AG20443 (cell line): ENCODE measurements at regions not wholly inside any gene's neighbourhood (a gene's known extent, or its start where the extent isn't known, plus 50 kb on each side); places are given as distances from the start of the nearest gene placed in this dataset.
A peak's percentile ranks its signal among the peaks of the same experiment; 100 is the strongest.
"Not testable (repeated sequence)": the region's sequence is repeated elsewhere in the genome, so short reads cannot be mapped to it uniquely, and the experiment has no call there.

Experiments
- DNase-seq: peaks from one replicate; pipeline ENCODE4 v3.0.0; 2012; ENCODE audit warnings: low spot score, mixed read lengths

DNA sequence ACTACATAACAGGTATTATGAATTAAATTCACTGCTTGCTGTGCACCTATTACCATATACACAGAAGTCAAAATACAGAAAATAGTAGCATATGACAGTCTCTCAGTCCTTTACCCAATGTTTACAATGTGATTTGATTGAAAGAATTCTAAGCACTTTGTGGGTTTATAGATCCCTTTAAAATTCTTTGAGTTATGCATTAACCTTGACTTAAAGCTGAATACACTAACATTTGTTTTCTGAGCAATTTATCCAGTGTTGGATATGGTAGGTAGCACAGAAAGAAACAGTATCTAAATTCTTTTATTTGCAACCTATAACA, 230.8 kb upstream of the DDI1 start:
- DNase-seq: no peak

DNA sequence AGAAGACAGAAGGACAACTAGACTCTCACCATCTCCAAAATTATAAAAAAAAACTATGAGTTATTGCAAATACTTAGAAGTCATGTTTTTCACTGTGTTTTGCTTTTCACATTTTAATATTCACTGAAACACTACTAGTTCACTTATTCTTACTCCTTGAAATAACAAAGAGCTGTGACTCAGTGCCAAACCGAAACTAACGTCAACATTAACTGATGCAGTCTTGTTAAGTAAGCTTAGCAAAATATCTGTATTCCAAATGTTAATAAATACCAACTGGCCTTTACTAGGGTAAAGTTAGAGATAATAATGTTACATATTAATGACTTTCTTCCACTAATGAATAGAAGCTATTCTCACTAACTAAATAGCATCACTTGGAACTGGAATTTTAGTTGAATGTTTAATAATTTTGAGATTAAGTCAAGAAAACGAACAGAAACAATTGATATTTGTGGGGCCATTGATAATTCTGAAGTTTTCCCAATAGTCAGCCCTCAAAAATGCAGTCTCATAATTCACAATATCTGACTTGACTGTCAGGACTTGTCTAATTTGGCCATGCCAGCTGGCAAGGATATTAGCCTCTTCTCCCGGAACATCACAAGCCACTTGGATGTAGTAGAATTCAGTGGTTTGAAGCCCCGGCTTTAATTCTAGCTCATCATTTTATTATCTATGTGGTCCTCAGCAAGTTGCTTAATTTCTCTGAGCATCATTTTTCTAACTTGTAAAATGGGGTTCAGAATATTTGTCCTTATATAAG, 230.1 kb upstream of the DDI1 start:
- peak; percentile 47 for DNase-seq

DNA sequence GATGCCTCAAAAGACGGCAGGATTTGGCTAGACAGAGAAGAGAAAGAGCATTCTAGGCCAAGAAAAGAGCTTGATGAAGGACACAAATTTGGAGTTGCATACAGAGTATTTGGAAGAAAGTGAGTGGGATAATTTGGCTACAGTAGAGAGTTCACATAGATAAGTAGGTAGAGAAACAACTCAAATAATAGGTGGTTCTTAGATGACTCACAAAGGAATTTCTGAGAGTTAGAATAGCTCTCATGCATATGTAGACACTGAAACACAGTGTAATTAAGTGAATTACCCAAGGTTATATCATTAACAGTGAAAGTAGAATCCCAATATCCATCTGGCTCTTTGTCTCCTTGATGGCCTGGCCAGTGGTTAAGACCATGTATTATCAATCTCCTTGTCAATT, 228.6 kb upstream of the DDI1 start:
- no peak for DNase-seq

DNA sequence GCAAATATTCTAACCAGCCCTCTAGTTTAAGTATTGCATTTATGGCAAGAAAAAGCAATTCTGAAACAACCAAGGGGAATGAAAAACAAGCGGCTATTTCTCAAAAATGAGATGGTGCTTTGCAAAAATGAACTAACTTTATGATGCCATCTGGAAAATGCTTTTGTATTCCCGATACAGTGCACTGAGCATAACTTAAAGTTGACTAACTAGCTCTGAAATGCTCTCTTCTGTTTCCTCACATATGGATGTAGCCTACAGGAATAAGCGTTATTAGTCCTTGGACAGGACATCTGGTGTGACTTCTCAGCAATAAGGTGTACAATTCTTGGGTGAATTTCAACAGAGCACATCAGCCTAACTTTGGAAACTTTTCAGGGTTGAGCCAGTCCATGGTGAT, 228.2 kb upstream of the DDI1 start:
- DNase-seq: no peak

DNA sequence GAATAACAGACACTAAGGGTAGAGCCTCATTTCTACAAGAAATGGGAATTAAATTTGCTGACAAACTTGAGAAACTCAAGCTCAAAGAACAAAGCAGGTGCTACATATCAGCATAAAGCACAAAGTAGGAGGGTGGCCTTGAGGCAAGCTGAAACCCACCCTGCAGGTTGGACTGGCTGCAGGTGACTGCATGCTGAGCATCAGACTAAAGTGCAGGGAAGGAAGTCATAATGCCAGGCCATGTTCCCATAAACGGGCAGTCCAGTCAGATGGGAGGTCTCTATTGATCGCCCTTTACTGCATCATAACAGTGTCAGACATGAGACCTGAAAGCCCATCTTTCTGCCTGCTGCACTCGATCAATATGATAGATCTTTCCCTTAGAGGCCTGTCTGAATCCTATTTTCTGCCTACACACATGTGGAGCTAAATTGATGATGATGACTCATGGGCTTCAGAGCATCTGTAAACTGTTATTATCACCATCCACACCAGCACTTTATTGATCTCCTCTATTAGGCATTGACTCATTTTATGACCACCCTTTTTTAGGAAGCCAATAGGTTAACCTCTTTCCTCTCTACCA, 224.5 kb upstream of the DDI1 start:
- no peak for DNase-seq

DNA sequence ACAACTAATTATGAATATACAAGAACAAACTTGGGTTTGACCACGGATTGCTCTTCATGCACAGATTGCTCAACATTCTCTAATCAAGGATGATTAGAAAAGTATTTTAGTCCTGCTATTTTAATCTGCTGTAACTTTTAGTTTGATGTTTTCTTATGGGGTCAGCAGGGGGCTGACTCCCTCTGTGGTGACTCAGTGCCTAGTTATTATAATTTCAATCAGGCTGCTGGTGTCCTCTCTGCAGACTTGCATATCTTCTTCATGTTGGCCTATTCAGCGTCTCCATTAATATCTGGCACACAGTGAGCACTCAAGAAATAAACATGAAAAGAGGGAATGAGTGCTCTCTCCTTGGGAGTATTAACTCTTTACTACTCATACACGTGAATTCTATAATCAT, 223.8 kb upstream of the DDI1 start:
- no peak for DNase-seq

DNA sequence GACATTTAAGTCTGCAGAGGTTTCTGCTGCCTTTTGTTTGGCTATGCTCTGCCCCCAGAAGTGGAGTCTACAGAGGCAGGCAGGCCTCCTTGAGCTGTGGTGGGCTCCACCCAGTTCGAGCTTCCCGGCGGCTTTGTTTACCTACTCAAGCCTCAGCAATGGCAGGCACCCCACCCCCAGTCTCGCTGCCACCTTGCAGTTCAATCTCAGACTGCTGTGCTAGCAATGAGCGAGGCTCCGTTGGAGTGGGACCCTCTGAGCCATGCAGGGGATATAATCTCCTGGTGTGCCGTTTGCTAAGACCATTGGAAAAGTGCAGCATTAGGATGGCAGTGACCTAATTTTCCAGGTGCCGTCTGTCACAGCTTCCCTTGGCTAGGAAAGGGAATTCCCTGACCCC, 216.1 kb upstream of the DDI1 start:
- DNase-seq: not testable (repeated sequence)

DNA sequence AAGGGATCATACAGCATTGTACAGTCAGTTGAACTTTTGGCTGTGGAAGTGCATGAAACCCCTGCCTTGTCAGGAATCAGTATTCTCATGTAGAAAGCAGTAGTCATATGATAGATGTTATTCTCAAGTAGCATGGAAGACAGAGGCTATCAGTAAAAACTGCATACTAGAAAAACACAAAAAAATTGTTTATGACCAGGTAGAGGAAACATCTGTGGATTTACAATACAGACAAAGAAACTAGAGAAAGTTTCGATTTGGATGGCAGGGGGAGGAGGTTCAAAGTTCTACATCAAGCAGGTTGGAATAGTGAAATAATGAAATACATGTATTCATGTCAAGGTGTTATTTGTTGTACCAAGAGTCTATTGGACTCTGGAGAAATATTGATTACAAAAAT, 212.3 kb upstream of the DDI1 start:
- DNase-seq: no peak

DNA sequence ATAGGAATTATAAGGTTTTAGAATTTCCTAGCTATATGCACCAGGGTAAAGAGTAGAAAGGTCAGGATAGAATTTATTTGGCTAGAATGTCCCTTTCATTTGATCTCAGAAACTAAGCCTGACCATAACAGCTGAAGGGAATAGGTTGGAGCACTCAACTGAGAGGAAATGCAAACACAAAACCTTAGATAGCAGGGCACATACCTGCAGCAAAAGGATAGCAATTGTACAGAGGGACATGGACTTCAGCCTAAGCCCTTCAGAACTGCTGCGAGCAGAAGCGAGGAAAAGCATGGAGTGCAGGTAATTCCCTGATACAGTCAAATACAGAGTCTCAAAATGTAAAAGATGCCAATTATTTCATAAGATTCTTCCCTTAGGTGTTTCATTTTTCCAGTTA, 211.0 kb upstream of the DDI1 start:
- DNase-seq: no peak

DNA sequence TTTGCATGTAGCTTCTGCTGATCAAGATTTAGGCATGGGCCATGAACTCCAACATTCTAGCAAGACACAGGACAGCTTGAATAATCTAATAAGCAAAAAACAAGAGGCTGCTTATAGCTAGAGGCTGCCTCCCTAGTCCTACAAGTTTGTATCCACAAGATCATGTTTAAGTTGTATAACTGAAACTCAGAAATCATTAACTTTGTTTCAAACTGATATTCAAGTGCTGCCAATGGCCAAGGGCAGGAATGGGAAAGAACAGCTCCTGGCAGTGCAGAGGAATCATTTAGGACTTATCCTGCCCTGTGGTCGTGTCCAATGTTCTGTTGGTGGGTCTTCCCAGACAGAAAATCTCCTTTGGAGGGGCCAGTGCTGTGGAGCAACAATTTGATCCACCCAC, 209.6 kb upstream of the DDI1 start:
- DNase-seq: no peak

DNA sequence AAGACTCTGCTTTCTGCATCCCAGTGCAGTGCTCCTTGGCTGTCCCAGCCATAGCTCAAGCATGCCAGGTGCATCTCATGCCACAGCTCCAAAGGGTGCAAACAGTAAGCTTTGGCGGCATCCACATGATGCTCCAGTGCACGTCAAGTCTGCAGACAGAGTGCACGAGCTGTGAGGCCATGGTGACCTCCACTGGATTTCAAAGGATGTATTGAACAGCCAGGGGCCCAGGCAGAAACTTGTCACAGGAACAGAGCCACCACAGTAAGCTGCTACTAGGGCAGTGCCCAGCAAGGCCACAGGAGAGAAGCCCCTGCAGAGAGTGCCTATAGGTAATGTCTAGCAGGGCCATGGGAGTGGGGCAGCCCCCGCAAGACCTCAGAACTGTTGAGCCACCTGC, 206.8 kb upstream of the DDI1 start:
- no peak for DNase-seq

DNA sequence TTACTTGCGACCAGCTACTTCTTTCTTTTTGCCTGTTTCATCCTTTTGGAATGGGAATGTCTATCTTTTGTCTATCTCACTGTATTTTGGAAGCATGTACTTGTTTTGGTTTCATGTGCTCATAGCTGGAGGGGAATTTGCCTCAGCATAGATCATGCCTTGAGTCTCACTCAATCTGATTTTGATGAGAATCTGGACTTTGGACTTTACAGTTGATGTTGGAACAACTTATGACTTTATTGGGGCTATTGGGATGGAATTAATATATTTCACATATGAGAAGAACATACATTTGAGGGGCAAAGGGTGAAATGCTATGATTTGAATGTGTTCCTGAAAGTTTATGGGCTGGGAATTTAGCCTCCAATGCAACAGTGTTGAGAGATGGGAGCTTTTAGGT, 206.2 kb upstream of the DDI1 start:
- DNase-seq: no peak

DNA sequence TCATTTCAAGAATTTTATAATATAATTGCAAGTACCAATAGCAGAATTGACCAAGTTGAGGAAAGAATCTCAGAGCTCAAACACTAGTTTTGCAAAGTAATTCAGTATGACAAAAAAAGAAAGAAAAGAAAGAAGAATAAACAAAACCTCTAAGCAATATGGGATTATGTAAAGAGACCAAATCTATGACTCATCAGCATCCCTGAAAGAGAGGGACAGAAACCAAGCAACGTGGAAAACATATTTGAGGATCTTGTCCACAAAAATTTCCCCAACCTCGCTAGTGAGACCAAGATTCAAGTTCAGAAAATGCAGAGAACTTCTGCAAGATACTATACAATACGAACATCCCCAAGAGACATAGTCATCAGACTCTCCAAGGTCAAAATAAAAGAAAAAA, 203.7 kb upstream of the DDI1 start:
- DNase-seq: no peak

DNA sequence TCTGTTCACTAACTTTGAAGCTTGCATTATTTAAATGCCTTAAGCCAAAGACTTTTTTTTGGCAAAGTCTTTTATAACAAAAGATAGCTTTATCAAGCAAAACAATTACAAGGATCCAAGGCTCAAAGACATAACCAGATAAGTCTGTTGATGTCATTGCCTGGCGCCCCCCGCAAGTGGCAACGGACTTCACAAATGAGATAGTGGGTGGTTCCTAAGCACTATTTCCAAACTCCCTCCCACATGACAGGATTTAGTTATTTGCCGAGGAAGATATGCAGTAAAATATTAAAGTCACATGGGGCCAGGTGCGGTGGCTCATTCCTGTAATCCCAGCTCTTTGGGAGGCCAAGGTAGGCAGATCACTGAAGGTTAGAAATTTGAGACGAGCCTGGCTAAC, 194.2 kb upstream of the DDI1 start:
- no peak for DNase-seq

DNA sequence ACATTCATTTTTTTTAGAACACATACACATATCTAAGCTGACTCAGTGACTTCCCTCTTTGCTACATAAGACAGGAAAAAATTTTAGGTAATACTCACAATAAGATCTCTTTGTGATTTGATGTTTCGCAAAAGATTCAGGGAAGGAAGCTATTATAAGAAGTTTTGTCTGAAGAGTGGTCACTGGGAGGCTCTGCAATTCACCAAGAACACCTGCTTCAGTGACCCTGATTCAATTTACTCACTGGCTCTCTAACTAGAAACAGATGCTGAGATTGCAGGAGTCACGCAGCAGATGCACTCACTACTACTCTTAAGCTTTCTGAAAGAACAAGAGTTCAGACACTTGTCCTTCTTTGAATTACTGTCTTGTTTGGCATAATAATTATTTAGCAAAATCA, 193.6 kb upstream of the DDI1 start:
- DNase-seq: peak; percentile 40

DNA sequence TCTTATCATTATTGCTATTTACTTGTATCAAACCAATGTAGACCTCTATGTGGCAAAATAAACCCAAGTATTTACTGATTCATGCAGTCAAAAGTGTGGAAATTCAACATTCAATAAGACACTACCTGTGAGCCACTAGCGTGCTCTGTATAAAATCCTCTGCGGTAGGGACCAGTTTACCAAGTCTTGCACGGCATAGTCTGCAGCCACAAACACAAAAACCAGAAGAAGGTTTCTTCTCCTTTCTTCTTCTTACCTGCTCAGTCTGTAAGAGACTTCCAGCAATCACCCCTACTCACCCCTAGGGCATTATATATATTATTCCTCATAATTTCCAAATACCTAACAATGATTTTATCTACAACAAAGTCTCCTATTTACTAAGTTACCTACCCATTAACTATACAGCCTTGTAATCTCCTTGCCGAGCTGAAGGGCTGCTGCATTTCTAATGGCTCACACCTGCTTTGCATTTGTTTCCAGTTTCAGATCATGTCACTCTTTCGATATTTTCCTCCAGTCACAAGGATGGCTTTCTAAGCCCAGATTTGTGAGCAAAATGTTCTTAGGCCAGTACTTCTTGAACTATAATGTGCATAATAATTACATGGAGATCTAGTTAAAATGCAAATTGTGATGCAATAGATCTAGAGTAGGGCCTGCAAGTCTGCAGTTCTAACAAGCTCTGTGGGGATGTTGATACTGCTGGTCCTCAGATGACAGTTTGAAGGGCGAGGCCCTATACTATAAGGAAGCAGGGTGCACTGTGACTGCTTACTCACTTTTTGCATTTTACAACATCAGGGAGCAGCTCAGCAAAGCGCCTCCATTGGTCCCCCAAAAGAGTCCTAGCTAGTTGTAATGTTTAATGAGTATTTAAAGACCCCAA, 191.9 kb upstream of the DDI1 start:
- DNase-seq: no peak

DNA sequence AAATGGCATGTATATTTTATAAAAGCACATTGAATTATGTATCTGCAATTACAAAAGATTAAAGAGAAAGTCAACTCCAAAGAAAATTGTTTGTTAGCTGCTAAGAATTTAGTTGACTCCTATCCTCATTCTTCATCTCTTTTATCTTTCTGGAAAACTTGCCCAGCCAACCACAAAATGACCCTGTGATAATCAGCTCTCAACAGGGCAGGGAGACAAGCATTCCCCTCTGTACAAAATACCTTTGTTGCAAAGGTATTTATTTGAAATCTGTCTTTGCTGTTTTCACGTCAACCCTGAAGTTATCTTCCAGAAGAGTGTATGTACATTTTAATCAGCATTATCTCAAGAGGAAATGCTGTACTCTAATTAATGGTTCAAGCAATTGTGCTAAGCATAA, 191.1 kb upstream of the DDI1 start:
- DNase-seq: no peak

DNA sequence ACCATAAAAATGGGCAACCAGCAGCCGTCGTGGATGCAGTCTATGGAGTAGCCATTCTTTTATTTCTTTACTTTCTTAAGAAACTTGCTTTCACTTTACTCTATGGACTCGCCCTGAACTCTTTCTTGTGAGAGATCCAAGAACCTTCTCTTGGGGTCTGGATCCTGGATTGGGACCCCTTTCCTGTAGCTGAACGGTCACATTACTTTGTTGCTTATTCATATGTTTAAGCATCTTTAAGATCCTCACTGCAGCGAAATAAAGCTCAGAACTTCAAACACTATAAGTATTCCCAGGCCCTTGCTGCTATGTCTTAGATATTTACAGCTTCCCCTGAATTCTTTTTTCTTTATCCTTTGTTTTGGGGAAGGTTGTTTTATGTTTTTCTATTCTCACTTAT, 187.8 kb upstream of the DDI1 start:
- DNase-seq: no peak

DNA sequence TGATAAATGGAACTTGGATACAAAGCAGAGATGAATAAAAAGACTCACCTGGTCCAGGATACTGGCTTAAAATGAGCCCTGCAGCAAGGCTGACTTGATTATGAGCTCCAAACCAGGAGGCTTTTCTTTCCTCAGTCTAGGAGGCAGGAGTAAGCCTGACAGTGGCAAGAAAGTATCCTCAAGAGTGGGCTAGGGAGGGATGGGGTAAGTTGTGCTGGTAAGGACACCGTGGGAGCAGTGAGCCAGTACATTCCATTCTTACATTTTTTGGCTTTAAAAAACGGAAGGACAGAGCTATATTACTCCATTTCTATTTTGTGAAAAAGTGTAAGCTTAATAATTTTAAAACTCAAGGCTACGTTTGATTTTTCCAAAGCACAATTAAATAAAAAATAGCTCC, 187.1 kb upstream of the DDI1 start:
- DNase-seq: no peak

DNA sequence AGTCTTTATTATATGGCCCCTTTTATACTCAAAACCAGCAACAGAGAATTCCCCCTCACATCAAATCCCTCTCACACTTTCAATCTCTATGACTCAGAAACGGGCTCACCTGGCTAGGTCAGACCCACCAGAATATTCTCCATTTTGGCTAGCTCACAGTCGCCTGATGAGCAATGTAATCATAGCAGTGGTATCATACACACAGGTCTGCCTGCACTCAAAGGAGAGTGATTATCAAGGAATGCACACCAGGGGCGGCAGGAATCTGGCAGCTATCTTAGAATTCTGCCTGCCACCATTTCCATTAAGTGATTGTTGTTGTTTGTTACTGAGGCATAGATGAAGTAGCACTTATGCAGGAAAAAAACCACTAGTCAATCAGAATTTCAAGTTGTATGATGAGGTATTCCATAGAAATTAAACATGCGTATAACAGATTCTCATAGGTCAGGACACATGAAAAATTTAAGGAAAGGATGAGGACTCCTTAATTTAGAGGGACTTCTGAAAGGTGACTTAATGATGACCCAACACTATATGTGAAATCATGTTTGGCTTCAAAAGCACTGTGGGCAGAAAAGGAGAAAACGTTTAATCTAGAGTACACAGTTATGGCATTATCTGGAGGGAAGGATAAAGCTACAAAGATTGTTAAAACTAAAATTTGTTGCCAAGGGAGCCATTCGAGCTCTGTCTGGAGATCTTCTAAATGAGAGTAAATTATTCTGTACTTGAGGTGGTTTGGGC, 185.8 kb upstream of the DDI1 start:
- DNase-seq: no peak

DNA sequence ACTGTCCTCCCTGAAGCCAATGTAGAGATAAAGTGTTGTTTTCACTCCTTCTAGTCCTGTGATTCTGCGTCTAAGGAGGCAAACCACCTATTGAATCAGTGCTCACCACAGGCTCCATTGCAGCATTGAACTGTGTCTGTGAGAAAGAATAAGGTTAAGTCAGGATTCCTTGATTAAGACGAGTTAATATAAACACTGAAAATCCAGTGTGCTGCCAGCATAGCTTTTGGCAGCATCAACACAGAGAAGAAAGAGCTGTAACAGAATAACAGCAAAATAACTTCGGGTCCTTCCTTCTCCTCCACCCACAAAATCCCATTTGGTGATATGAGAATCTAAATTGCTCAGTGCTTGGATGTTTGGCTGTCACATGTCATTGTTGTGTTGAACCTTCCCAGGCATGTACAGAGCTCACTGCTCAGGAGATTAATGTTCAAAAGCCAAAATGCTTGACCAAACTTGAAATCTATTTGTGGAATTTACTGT, 185.2 kb upstream of the DDI1 start:
- DNase-seq: peak; percentile 39
